ENCODE measurements at regions not wholly inside any gene's neighbourhood (a gene's known extent, or its start where the extent isn't known, plus 50 kb on each side); places are given as distances from the start of the nearest gene placed in this dataset.
A peak's percentile ranks its signal among the peaks of the same experiment; 100 is the strongest.

GRCh38 chr14:42965512-42965911 is 1358.8 kb downstream of the LRFN5 start:
- no peak for DNase-seq (ENCODE audit: low read depth in 2 of 2)
- Histone ChIP-seq H3K9ac (ENCODE audit: insufficient read depth, low read length) (no peak overlapping the region), H3K9me3 (ENCODE audit: control insufficient read depth, insufficient read depth, low read depth, low read length) (no peaks in the 10 kb centered on the region), H2AFZ (ENCODE audit: low read length) (no peak overlapping the region), H3K27me3 (ENCODE audit: control insufficient read depth, insufficient read depth, low read length) (no peaks in the 10 kb centered on the region), H3K27ac (ENCODE audit: insufficient read depth, low read length) (no peak overlapping the region), H3K79me2 (ENCODE audit: control insufficient read depth, insufficient read depth, low read length) (no peaks in the 10 kb centered on the region), H3K4me1 (ENCODE audit: control insufficient read depth, extremely low read depth, insufficient read depth, low read length) (no peaks in the 10 kb centered on the region), H3K4me2 (ENCODE audit: extremely low read depth, insufficient read depth, low read length) (no peak overlapping the region), H3K36me3 (ENCODE audit: control insufficient read depth, insufficient read depth, low read length) (no peaks in the 10 kb centered on the region), H4K20me1 (ENCODE audit: control insufficient read depth, extremely low read depth, insufficient read depth, low read length) (no peaks in the 10 kb centered on the region), H3K4me3 (replicated peaks in 1 of 4; ENCODE audit: control extremely low read depth in 1 of 4, insufficient read depth in 1 of 4, low read depth in 3 of 4, low read length in 4 of 4) (no peak overlapping the region)
- TF ChIP-seq EZH2 (IDR thresholded peaks at IDR 0.05; ENCODE audit: low read length, missing control alignments): no peak
- TF ChIP-seq CTCF (conservative IDR thresholded peaks at IDR 0.05 in 1 of 2, IDR thresholded peaks at IDR 0.05 in 1 of 2; ENCODE audit: low read depth in 1 of 2, low read length in 2 of 2): no peak

DNA sequence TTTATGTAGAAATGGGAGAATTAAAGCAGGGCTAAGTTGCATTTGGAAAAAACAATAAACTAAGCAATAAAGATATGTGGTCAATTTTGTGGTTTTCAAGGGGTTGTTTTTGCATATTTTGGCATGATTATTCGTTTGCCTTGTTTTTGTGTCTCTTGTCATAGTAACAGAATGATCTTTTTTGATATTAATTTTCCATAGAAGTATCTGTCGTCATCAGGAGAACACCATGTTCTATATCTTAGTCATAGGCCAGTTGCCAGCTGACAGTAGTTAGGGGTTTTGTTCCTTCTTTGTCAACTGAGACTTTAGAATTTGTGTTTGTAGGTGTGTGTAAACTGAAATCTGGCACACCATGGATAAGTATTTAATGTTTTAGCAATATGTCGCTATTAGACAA is 1354.8 kb downstream of the LRFN5 start:
- DNase-seq (ENCODE audit: low read depth in 2 of 2): peak in 1 of 2 donors; percentile 57
- Histone ChIP-seq H3K4me2 (ENCODE audit: extremely low read depth, insufficient read depth, low read length) (no peak overlapping the region), H3K27me3 (ENCODE audit: control insufficient read depth, insufficient read depth, low read length) (no peaks in the 10 kb centered on the region), H4K20me1 (ENCODE audit: control insufficient read depth, extremely low read depth, insufficient read depth, low read length) (no peaks in the 10 kb centered on the region), H3K9me3 (ENCODE audit: control insufficient read depth, insufficient read depth, low read depth, low read length) (no peaks in the 10 kb centered on the region), H3K27ac (ENCODE audit: insufficient read depth, low read length) (no peak overlapping the region), H3K36me3 (ENCODE audit: control insufficient read depth, insufficient read depth, low read length) (no peaks in the 10 kb centered on the region), H3K79me2 (ENCODE audit: control insufficient read depth, insufficient read depth, low read length) (no peaks in the 10 kb centered on the region), H3K9ac (ENCODE audit: insufficient read depth, low read length) (no peak overlapping the region), H3K4me1 (ENCODE audit: control insufficient read depth, extremely low read depth, insufficient read depth, low read length) (no peaks in the 10 kb centered on the region), H2AFZ (ENCODE audit: low read length) (no peak overlapping the region), H3K4me3 (replicated peaks in 1 of 4; ENCODE audit: control extremely low read depth in 1 of 4, insufficient read depth in 1 of 4, low read depth in 3 of 4, low read length in 4 of 4) (no peak overlapping the region)
- TF ChIP-seq EZH2 (IDR thresholded peaks at IDR 0.05; ENCODE audit: low read length, missing control alignments) (no peak), CTCF (conservative IDR thresholded peaks at IDR 0.05 in 1 of 2, IDR thresholded peaks at IDR 0.05 in 1 of 2; ENCODE audit: low read depth in 1 of 2, low read length in 2 of 2) (no peak)

GRCh38 chr14:42950363-42950762 is 1343.7 kb downstream of the LRFN5 start:
- H4K20me1 ChIP-seq (ENCODE audit: control insufficient read depth, extremely low read depth, insufficient read depth, low read length): no peaks in the 10 kb centered on the region
- TF ChIP-seq EZH2 (IDR thresholded peaks at IDR 0.05; ENCODE audit: low read length, missing control alignments) (no peak), CTCF (conservative IDR thresholded peaks at IDR 0.05 in 1 of 2, IDR thresholded peaks at IDR 0.05 in 1 of 2; ENCODE audit: low read depth in 1 of 2, low read length in 2 of 2) (no peak)
- H3K79me2 ChIP-seq (ENCODE audit: control insufficient read depth, insufficient read depth, low read length): no peaks in the 10 kb centered on the region
- no peaks in the 10 kb centered on the region for H3K36me3 ChIP-seq (ENCODE audit: control insufficient read depth, insufficient read depth, low read length)
- no peaks in the 10 kb centered on the region for H3K27me3 ChIP-seq (ENCODE audit: control insufficient read depth, insufficient read depth, low read length)
- no peaks in the 10 kb centered on the region for H3K9me3 ChIP-seq (ENCODE audit: control insufficient read depth, insufficient read depth, low read depth, low read length)
- H3K27ac ChIP-seq (ENCODE audit: insufficient read depth, low read length): no peak overlapping the region
- no peak for DNase-seq (ENCODE audit: low read depth in 2 of 2)
- H3K4me1 ChIP-seq (ENCODE audit: control insufficient read depth, extremely low read depth, insufficient read depth, low read length): no peaks in the 10 kb centered on the region
- H3K4me3 ChIP-seq (replicated peaks in 1 of 4; ENCODE audit: control extremely low read depth in 1 of 4, insufficient read depth in 1 of 4, low read depth in 3 of 4, low read length in 4 of 4): no peak overlapping the region
- no peak overlapping the region for H3K4me2 ChIP-seq (ENCODE audit: extremely low read depth, insufficient read depth, low read length)
- H3K9ac ChIP-seq (ENCODE audit: insufficient read depth, low read length): no peak overlapping the region
- no peak overlapping the region for H2AFZ ChIP-seq (ENCODE audit: low read length)
